ENCODE measurements at regions not wholly inside any gene's neighbourhood (a gene's known extent, or its start where the extent isn't known, plus 50 kb on each side); places are given as distances from the start of the nearest gene placed in this dataset.
A peak's percentile ranks its signal among the peaks of the same experiment; 100 is the strongest.

DNA sequence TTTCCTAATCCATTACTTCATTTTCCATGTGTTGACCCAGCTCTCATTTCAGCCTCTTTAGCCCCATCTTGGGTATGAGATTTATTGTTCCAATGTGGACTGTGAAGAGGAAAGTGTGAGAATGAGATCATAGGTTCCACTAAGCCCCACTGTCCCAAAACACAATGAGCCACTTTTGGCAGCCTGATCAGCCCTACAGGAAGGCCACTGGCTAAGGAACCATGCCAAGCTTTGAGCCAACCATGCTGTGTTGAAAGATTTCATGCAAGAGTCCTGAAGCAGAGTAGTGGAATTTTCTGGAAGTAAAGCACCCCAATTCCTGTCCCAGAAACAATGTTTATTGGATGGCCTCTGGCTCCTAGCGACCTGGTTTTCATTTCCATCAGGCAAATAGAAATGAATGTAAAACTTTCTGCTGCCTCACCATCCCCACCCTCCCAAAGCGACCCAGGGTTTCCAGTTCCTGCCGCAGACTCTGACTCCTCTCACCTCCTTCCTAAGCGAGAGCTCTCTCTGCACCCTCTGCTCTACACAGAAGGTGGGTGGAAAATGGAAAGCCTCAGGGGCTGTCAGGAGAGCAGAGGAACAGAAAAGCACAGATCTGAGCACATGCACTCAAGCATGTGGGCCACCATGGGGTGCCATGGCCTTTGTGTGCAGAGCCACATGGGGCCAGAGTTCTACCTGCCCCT is 73.1 kb downstream of the KCTD12 start:
- no peak overlapping the region for H3K4me2 ChIP-seq
- TF ChIP-seq TAF1 (IDR thresholded peaks at IDR 0.05; ENCODE audit: borderline replicate concordance, low read depth, low read length), result no peak
- TF ChIP-seq EZH2phosphoT487 (IDR thresholded peaks at IDR 0.05; ENCODE audit: borderline replicate concordance, low read depth), result no peak
- TF ChIP-seq, protein P1, sequence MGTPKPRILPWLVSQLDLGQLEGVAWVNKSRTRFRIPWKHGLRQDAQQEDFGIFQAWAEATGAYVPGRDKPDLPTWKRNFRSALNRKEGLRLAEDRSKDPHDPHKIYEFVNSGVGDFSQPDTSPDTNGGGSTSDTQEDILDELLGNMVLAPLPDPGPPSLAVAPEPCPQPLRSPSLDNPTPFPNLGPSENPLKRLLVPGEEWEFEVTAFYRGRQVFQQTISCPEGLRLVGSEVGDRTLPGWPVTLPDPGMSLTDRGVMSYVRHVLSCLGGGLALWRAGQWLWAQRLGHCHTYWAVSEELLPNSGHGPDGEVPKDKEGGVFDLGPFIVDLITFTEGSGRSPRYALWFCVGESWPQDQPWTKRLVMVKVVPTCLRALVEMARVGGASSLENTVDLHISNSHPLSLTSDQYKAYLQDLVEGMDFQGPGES (IDR thresholded peaks at IDR 0.05; ENCODE audit: low read depth, low read length), result no peak
- TF ChIP-seq SMC3 (IDR thresholded peaks at IDR 0.05; ENCODE audit: low read depth, low read length), result no peak
- TF ChIP-seq EP300 (IDR thresholded peaks at IDR 0.05; ENCODE audit: borderline replicate concordance in 1 of 2, low read depth in 1 of 2, low read length in 1 of 2), result no peak
- no peak for TF ChIP-seq RAD21 (IDR thresholded peaks at IDR 0.05; ENCODE audit: low read length)
- TF ChIP-seq, protein P2, sequence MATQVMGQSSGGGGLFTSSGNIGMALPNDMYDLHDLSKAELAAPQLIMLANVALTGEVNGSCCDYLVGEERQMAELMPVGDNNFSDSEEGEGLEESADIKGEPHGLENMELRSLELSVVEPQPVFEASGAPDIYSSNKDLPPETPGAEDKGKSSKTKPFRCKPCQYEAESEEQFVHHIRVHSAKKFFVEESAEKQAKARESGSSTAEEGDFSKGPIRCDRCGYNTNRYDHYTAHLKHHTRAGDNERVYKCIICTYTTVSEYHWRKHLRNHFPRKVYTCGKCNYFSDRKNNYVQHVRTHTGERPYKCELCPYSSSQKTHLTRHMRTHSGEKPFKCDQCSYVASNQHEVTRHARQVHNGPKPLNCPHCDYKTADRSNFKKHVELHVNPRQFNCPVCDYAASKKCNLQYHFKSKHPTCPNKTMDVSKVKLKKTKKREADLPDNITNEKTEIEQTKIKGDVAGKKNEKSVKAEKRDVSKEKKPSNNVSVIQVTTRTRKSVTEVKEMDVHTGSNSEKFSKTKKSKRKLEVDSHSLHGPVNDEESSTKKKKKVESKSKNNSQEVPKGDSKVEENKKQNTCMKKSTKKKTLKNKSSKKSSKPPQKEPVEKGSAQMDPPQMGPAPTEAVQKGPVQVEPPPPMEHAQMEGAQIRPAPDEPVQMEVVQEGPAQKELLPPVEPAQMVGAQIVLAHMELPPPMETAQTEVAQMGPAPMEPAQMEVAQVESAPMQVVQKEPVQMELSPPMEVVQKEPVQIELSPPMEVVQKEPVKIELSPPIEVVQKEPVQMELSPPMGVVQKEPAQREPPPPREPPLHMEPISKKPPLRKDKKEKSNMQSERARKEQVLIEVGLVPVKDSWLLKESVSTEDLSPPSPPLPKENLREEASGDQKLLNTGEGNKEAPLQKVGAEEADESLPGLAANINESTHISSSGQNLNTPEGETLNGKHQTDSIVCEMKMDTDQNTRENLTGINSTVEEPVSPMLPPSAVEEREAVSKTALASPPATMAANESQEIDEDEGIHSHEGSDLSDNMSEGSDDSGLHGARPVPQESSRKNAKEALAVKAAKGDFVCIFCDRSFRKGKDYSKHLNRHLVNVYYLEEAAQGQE (IDR thresholded peaks at IDR 0.05; ENCODE audit: low read depth, low read length), result no peak
- no peak for TF ChIP-seq FOSL2 (IDR thresholded peaks at IDR 0.05; ENCODE audit: borderline replicate concordance, low read depth)
- TF ChIP-seq GABPA (IDR thresholded peaks at IDR 0.05; ENCODE audit: low read depth), result no peak
- no peak for TF ChIP-seq NRF1 (IDR thresholded peaks at IDR 0.05; ENCODE audit: low read depth, low read length)
- no peak for TF ChIP-seq ELF1 (IDR thresholded peaks at IDR 0.05)
- H3K9ac ChIP-seq, result no peak overlapping the region
- H3K4me1 ChIP-seq (ENCODE audit: control insufficient read depth in 1 of 2, insufficient read depth in 2 of 2, low read depth in 1 of 2, low read length in 1 of 2), result peaks cover 0 to 26% of the 10 kb centered on the region in 2 experiments; a peak in 2 of 4 replicates
- 71% methylated on average over 4 of the region's 4 CpGs for WGBS (ENCODE audit: low lambda C conversion rate)
- no peaks in the 10 kb centered on the region for H3F3A ChIP-seq (replicated peaks; ENCODE audit: insufficient read depth)
- ChIA-PET POLR2A (no interaction called here), CTCF (interaction anchor here (1.4 kb wide), 1 partner anchor 72 kb away, joined by 5 read pairs; no protein-coding TSS in a partner anchor)
- no peaks in the 10 kb centered on the region for H3K36me3 ChIP-seq (replicated peaks in 1 of 2; ENCODE audit: control insufficient read depth in 1 of 2, insufficient read depth in 2 of 2, low read length in 1 of 2)
- peak overlapping the region in 1 of 2 experiments; percentile 79; a peak in 2 of 4 replicates for H3K27ac ChIP-seq (ENCODE audit: low read depth in 2 of 2, low read length in 1 of 2)
- H3K9me3 ChIP-seq, result no peaks in the 10 kb centered on the region
- H3K9me2 ChIP-seq, result no peaks in the 10 kb centered on the region
- no peak overlapping the region for H3K4me3 ChIP-seq (ENCODE audit: low read depth in 2 of 2, low read length in 1 of 2)
- H3K27me3 ChIP-seq (ENCODE audit: insufficient read depth), result no peaks in the 10 kb centered on the region
- no peak for DNase-seq
- no peak overlapping the region for H2AFZ ChIP-seq (ENCODE audit: low read depth)
- H3K79me2 ChIP-seq (ENCODE audit: insufficient read depth), result no peaks in the 10 kb centered on the region
- H4K20me1 ChIP-seq (ENCODE audit: insufficient read depth), result no peaks in the 10 kb centered on the region
